ENCODE measurements at regions not wholly inside any gene's neighbourhood (a gene's known extent, or its start where the extent isn't known, plus 50 kb on each side); places are given as distances from the start of the nearest gene placed in this dataset.

DNA sequence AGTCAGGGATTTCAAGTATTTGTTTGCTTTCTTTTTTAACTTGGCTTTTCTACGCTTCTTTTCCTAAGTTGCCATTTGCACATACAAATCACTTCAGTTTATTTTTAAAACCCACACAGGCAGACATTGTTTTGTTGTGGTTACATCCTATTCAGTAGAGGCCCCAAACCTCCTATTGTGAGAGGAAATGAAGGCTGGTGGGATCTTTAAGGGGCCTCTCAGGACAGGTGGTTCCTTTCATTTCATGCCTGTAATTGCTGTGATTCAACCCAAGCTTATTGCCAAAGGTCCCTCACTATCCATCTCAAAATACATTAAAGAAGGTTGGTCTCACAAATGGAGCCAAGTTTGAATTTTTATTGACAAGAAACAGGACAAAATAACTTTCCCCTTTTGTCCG, 257.1 kb downstream of the ADAMTS20 start:
- H3K4me1 ChIP-seq, result no peaks in the 10 kb centered on the region
- H3K27ac ChIP-seq, result no peak overlapping the region
- DNase-seq, result no peak
- 85 to 89% methylated on average over 2 of the region's 2 CpGs for WGBS, 2 donors
- H3K4me3 ChIP-seq (replicated peaks in 1 of 3), result no peak overlapping the region
- no peaks in the 10 kb centered on the region for H3K27me3 ChIP-seq
- no peaks in the 10 kb centered on the region for H3K9me3 ChIP-seq
- intact Hi-C loops (cut with DNase I), result no loop called here
- no peaks in the 10 kb centered on the region for H3K36me3 ChIP-seq
- TF ChIP-seq, protein P1, sequence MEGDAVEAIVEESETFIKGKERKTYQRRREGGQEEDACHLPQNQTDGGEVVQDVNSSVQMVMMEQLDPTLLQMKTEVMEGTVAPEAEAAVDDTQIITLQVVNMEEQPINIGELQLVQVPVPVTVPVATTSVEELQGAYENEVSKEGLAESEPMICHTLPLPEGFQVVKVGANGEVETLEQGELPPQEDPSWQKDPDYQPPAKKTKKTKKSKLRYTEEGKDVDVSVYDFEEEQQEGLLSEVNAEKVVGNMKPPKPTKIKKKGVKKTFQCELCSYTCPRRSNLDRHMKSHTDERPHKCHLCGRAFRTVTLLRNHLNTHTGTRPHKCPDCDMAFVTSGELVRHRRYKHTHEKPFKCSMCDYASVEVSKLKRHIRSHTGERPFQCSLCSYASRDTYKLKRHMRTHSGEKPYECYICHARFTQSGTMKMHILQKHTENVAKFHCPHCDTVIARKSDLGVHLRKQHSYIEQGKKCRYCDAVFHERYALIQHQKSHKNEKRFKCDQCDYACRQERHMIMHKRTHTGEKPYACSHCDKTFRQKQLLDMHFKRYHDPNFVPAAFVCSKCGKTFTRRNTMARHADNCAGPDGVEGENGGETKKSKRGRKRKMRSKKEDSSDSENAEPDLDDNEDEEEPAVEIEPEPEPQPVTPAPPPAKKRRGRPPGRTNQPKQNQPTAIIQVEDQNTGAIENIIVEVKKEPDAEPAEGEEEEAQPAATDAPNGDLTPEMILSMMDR (IDR thresholded peaks at IDR 0.05), result no peak
- no peak for TF ChIP-seq POLR2A (IDR thresholded peaks at IDR 0.05)

DNA sequence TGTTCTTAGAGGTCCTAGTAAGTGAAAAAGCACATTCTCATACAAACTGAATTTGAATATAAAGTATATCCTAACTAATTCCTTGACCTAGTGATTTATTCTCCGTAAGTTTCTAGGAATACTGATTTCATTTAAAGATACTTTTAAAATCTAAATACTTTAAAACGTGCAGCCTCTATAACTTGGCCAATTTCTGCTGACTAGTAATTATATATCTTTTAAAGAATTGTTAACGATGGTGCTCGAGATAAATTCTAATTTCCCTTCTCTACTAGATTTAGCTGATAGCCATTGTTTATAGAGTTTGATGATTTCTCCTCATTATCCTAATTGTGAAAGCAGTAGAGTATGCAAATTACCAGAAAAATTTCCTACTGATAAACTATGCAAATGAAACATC, 257.9 kb downstream of the ADAMTS20 start:
- Histone ChIP-seq H3K4me1 (no peaks in the 10 kb centered on the region), H3K4me3 (replicated peaks in 1 of 3) (no peak overlapping the region), H3K27ac (no peak overlapping the region), H3K36me3 (no peaks in the 10 kb centered on the region), H3K27me3 (no peaks in the 10 kb centered on the region), H3K9me3 (no peaks in the 10 kb centered on the region)
- intact Hi-C loops (cut with DNase I), result no loop called here
- 86 to 90% methylated on average over 4 of the region's 4 CpGs for WGBS, 2 donors
- no peak for TF ChIP-seq POLR2A (IDR thresholded peaks at IDR 0.05)
- TF ChIP-seq, protein P1 (IDR thresholded peaks at IDR 0.05), result no peak
- no peak for DNase-seq

DNA sequence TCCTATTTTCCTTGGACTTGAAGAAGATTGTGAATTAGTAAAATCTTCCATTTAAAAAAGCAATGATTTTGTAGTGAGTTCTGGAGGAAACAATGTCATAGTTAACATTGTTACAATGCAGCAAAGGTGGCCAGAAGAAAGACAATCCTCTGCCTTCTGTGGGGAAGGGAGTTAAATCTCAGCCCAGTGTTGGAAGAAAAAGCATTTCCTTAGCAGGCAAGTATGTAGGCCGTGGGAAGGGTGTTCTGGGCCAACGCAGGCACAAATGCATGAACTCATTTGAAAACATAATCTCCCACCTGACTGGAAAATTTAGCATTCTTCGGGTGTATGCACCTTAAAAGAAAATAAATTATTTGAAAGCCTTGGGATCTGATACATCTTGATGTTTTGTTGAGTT, 258.6 kb downstream of the ADAMTS20 start:
- no peaks in the 10 kb centered on the region for H3K9me3 ChIP-seq
- no peaks in the 10 kb centered on the region for H3K36me3 ChIP-seq
- no peaks in the 10 kb centered on the region for H3K27me3 ChIP-seq
- TF ChIP-seq, protein P1 (IDR thresholded peaks at IDR 0.05), result no peak
- TF ChIP-seq POLR2A (IDR thresholded peaks at IDR 0.05), result no peak
- DNase-seq, result no peak
- intact Hi-C loops (cut with DNase I), result no loop called here
- no peak overlapping the region for H3K27ac ChIP-seq
- no peaks in the 10 kb centered on the region for H3K4me1 ChIP-seq
- H3K4me3 ChIP-seq (replicated peaks in 1 of 3), result no peak overlapping the region
- WGBS, 2 donors, result 77 to 80% methylated on average over 3 of the region's 3 CpGs

DNA sequence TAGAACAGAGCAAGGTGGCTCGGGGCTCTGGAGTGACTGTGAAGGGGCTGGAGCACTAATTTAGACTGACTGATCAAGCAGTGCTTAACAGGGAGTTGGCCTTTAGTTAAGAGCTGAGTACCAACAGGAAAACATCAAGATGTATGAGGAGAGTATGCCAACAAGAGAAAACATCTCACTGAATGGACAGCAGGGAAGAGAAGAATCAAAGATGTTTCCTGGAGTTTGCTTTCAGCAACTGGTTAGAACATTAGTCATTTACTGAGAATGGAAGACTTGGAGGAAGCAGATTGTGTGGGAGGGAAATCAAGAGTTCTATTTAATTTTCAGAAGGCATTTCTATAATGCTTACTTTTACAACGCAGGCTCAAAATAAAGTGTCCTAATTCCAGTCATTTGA, 259.3 kb downstream of the ADAMTS20 start:
- H3K27me3 ChIP-seq, result no peaks in the 10 kb centered on the region
- no peaks in the 10 kb centered on the region for H3K9me3 ChIP-seq
- 55 to 69% methylated on average over 2 of the region's 2 CpGs for WGBS, 2 donors
- no peak overlapping the region for H3K27ac ChIP-seq
- TF ChIP-seq POLR2A (IDR thresholded peaks at IDR 0.05), result no peak
- TF ChIP-seq, protein P1 (IDR thresholded peaks at IDR 0.05), result no peak
- no peaks in the 10 kb centered on the region for H3K36me3 ChIP-seq
- no peak for DNase-seq
- no peak overlapping the region for H3K4me3 ChIP-seq (replicated peaks in 1 of 3)
- H3K4me1 ChIP-seq, result no peaks in the 10 kb centered on the region
- intact Hi-C loops (cut with DNase I), result no loop called here

DNA sequence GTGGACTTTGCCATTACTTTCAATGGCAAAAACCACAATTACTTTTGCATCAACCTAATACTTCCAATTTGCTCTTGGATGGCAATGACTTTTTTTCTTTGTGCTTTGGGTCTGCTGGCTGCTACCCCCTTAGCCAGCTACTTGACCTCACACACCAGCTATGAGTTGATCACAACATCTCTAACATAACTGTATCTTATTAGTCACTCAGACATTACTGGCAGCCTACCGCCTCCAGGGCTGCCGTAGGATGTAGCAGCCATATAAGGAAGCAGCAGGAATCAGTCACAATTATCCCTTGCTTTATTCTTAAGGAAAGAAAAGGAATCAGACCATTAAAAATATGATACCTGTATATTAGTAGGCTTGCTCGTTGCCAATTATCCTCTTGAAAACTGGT, 260.5 kb downstream of the ADAMTS20 start:
- Histone ChIP-seq H3K27me3 (no peaks in the 10 kb centered on the region), H3K9me3 (no peaks in the 10 kb centered on the region), H3K27ac (no peak overlapping the region), H3K4me3 (replicated peaks in 1 of 3) (no peak overlapping the region), H3K4me1 (no peaks in the 10 kb centered on the region), H3K36me3 (no peaks in the 10 kb centered on the region)
- TF ChIP-seq POLR2A (IDR thresholded peaks at IDR 0.05), result no peak
- TF ChIP-seq, protein P1 (IDR thresholded peaks at IDR 0.05), result no peak
- intact Hi-C loops (cut with DNase I), result no loop called here
- WGBS, 2 donors, result 90% methylated on average over 3 of the region's 3 CpGs
- DNase-seq, result no peak
